Colon (tissue), 2 donors: ENCODE measurements at regions not wholly inside any gene's neighbourhood (a gene's known extent, or its start where the extent isn't known, plus 50 kb on each side); places are given as distances from the start of the nearest gene placed in this dataset.

Experiments used
- FAIRE-seq: peaks from 2 replicates; lab custom pipeline; 2012; peaks lifted over from hg19 to GRCh38; lab: Jason Lieb, UNC
- donor health status: control.
- donor health status: control.

- FAIRE-seq = no peak
These were observed 611.0 kb upstream of the KLF4 start for GRCh38 chr9:108100571-108100970.

- no peak for FAIRE-seq
These were observed 610.3 kb upstream of the KLF4 start for GRCh38 chr9:108099854-108100253.

- no peak for FAIRE-seq
These were observed 605.9 kb upstream of the KLF4 start for GRCh38 chr9:108095496-108095895.

GRCh38 chr9:108094676-108094993 is 605.1 kb upstream of the KLF4 start:
- no peak for FAIRE-seq

GRCh38 chr9:108093773-108094675 is 604.5 kb upstream of the KLF4 start:
- FAIRE-seq = peak; percentile 33

GRCh38 chr9:108088916-108089315 is 599.3 kb upstream of the KLF4 start:
- no peak for FAIRE-seq

- no peak for FAIRE-seq
These were observed 598.2 kb upstream of the KLF4 start for GRCh38 chr9:108087781-108088180.

GRCh38 chr9:108086624-108087023 is 597.1 kb upstream of the KLF4 start:
- no peak for FAIRE-seq

- FAIRE-seq = no peak
These were observed 595.7 kb upstream of the KLF4 start for GRCh38 chr9:108085294-108085693.

GRCh38 chr9:108083796-108084352 is 594.3 kb upstream of the KLF4 start:
- FAIRE-seq = no peak

GRCh38 chr9:108083160-108083750 is 593.7 kb upstream of the KLF4 start:
- FAIRE-seq = no peak

GRCh38 chr9:108081112-108081511 is 591.5 kb upstream of the KLF4 start:
- no peak for FAIRE-seq

- FAIRE-seq = no peak
These were observed 590.7 kb upstream of the KLF4 start for GRCh38 chr9:108080285-108080684.

GRCh38 chr9:108078811-108079210 is 589.2 kb upstream of the KLF4 start:
- FAIRE-seq = no peak

GRCh38 chr9:108078375-108078774 is 588.8 kb upstream of the KLF4 start:
- no peak for FAIRE-seq

- FAIRE-seq = no peak
These were observed 588.0 kb upstream of the KLF4 start for GRCh38 chr9:108077556-108077955.

- no peak for FAIRE-seq
These were observed 585.3 kb upstream of the KLF4 start for GRCh38 chr9:108074900-108075299.

GRCh38 chr9:108073823-108074222 is 584.3 kb upstream of the KLF4 start:
- FAIRE-seq = no peak

GRCh38 chr9:108072740-108073139 is 583.2 kb upstream of the KLF4 start:
- FAIRE-seq = no peak

- FAIRE-seq = no peak
These were observed 581.3 kb upstream of the KLF4 start for GRCh38 chr9:108070861-108071260.

- no peak for FAIRE-seq
These were observed 580.4 kb upstream of the KLF4 start for GRCh38 chr9:108069991-108070390.

GRCh38 chr9:108062680-108063079 is 573.1 kb upstream of the KLF4 start:
- FAIRE-seq = no peak

- no peak for FAIRE-seq
These were observed 570.6 kb upstream of the KLF4 start for GRCh38 chr9:108060175-108060574.
